ENCODE measurements at regions not wholly inside any gene's neighbourhood (a gene's known extent, or its start where the extent isn't known, plus 50 kb on each side); places are given as distances from the start of the nearest gene placed in this dataset.

GRCh38 chr2:144281476-144281875 is 238.4 kb downstream of the ZEB2 start:
- no peak for TF ChIP-seq CTCF (IDR thresholded peaks at IDR 0.05)
- TF ChIP-seq EZH2 (IDR thresholded peaks at IDR 0.05; ENCODE audit: borderline replicate concordance, insufficient read depth, low read depth, low read length, poor library complexity, severe bottlenecking) = no peak
- H3K27ac ChIP-seq (ENCODE audit: low read length in 2 of 2) = no peak overlapping the region
- intact Hi-C loops (cut with micrococcal nuclease) = loop anchor here (5.0 kb wide), 1 partner anchor 41 kb away; no protein-coding TSS in a partner anchor
- POLR2A ChIA-PET = no interaction called here
- H3K4me3 ChIP-seq (ENCODE audit: control extremely low read depth in 1 of 5, extremely low read depth in 1 of 5, insufficient read depth in 1 of 5, low read depth in 2 of 5, low read length in 4 of 5) = no peak overlapping the region
- H2AFZ ChIP-seq (ENCODE audit: insufficient read depth, low read depth, low read length, poor library complexity, severe bottlenecking) = no peak overlapping the region
- H3K4me2 ChIP-seq (replicated peaks; ENCODE audit: low read depth, low read length, poor library complexity, severe bottlenecking) = no peak overlapping the region
- ATAC-seq (ENCODE audit: low read depth) = no peak
- H3K36me3 ChIP-seq (replicated peaks in 1 of 2; ENCODE audit: control extremely low read depth in 1 of 2, control insufficient read depth in 1 of 2, extremely low read depth in 1 of 2, insufficient read depth in 2 of 2, low read length in 1 of 2) = no peaks in the 10 kb centered on the region
- H3K27me3 Mint-ChIP-seq = no peaks in the 10 kb centered on the region
- H3K9me3 ChIP-seq (ENCODE audit: control extremely low read depth in 1 of 3, control insufficient read depth in 2 of 3, insufficient read depth in 1 of 3, low read length in 2 of 3) = no peaks in the 10 kb centered on the region
- DNase-seq = no peak
- no peaks in the 10 kb centered on the region for H4K20me1 ChIP-seq (ENCODE audit: control insufficient read depth, insufficient read depth, low read length, poor library complexity, severe bottlenecking)
- H3K4me1 ChIP-seq (ENCODE audit: control insufficient read depth in 2 of 2, insufficient read depth in 2 of 2, low read length in 2 of 2) = no peaks in the 10 kb centered on the region
- H3K79me2 ChIP-seq (ENCODE audit: control insufficient read depth, insufficient read depth, low read length) = peaks cover 23% of the 10 kb centered on the region
- H3K4me1 Mint-ChIP-seq = peaks cover 14% of the 10 kb centered on the region
- CTCF ChIA-PET = interaction anchor here (0.7 kb wide), 1 partner anchor 195 kb away, joined by 3 read pairs; no protein-coding TSS in a partner anchor
- no peak overlapping the region for H3K27ac Mint-ChIP-seq
- H3K27me3 ChIP-seq (replicated peaks in 1 of 4; ENCODE audit: control extremely low read depth in 1 of 4, control insufficient read depth in 3 of 4, insufficient read depth in 4 of 4, low read length in 3 of 4) = no peaks in the 10 kb centered on the region
- H3K9ac ChIP-seq (ENCODE audit: low read length) = no peak overlapping the region
- H3K9me3 Mint-ChIP-seq (ENCODE audit: insufficient read depth) = no peaks in the 10 kb centered on the region
- H3K4me3 Mint-ChIP-seq = no peak overlapping the region

- H3K4me2 ChIP-seq (replicated peaks; ENCODE audit: low read depth, low read length, poor library complexity, severe bottlenecking) = no peak overlapping the region
- no peaks in the 10 kb centered on the region for H4K20me1 ChIP-seq (ENCODE audit: control insufficient read depth, insufficient read depth, low read length, poor library complexity, severe bottlenecking)
- no peak overlapping the region for H3K27ac Mint-ChIP-seq
- TF ChIP-seq CTCF (IDR thresholded peaks at IDR 0.05) (no peak), EZH2 (IDR thresholded peaks at IDR 0.05; ENCODE audit: borderline replicate concordance, insufficient read depth, low read depth, low read length, poor library complexity, severe bottlenecking) (no peak)
- no peak overlapping the region for H3K27ac ChIP-seq (ENCODE audit: low read length in 2 of 2)
- H3K9me3 Mint-ChIP-seq (ENCODE audit: insufficient read depth) = no peaks in the 10 kb centered on the region
- no peak overlapping the region for H3K9ac ChIP-seq (ENCODE audit: low read length)
- no peak for ATAC-seq (ENCODE audit: low read depth)
- H3K79me2 ChIP-seq (ENCODE audit: control insufficient read depth, insufficient read depth, low read length) = peaks cover 23% of the 10 kb centered on the region
- DNase-seq = no peak
- H3K9me3 ChIP-seq (ENCODE audit: control extremely low read depth in 1 of 3, control insufficient read depth in 2 of 3, insufficient read depth in 1 of 3, low read length in 2 of 3) = no peaks in the 10 kb centered on the region
- WGBS (ENCODE audit: insufficient coverage) = no CpG with 5 or more reads among the region's 2 CpGs
- intact Hi-C loops (cut with micrococcal nuclease) = loop anchor here (5.0 kb wide), 1 partner anchor 42 kb away; no protein-coding TSS in a partner anchor
- no peaks in the 10 kb centered on the region for H3K27me3 ChIP-seq (replicated peaks in 1 of 4; ENCODE audit: control extremely low read depth in 1 of 4, control insufficient read depth in 3 of 4, insufficient read depth in 4 of 4, low read length in 3 of 4)
- H3K4me3 ChIP-seq (ENCODE audit: control extremely low read depth in 1 of 5, extremely low read depth in 1 of 5, insufficient read depth in 1 of 5, low read depth in 2 of 5, low read length in 4 of 5) = no peak overlapping the region
- no peaks in the 10 kb centered on the region for H3K4me1 ChIP-seq (ENCODE audit: control insufficient read depth in 2 of 2, insufficient read depth in 2 of 2, low read length in 2 of 2)
- POLR2A ChIA-PET = no interaction called here
- H3K4me3 Mint-ChIP-seq = no peak overlapping the region
- no peak overlapping the region for H2AFZ ChIP-seq (ENCODE audit: insufficient read depth, low read depth, low read length, poor library complexity, severe bottlenecking)
- no peaks in the 10 kb centered on the region for H3K27me3 Mint-ChIP-seq
- peaks cover 15% of the 10 kb centered on the region for H3K4me1 Mint-ChIP-seq
- CTCF ChIA-PET = no interaction called here
- H3K36me3 ChIP-seq (replicated peaks in 1 of 2; ENCODE audit: control extremely low read depth in 1 of 2, control insufficient read depth in 1 of 2, extremely low read depth in 1 of 2, insufficient read depth in 2 of 2, low read length in 1 of 2) = no peaks in the 10 kb centered on the region
Observed at GRCh38 chr2:144280009-144280408, 239.9 kb downstream of the ZEB2 start.
